Mesenchymal stem cell (in vitro differentiated cells and primary cell): ENCODE measurements at regions not wholly inside any gene's neighbourhood (a gene's known extent, or its start where the extent isn't known, plus 50 kb on each side); places are given as distances from the start of the nearest gene placed in this dataset.
"Not testable (repeated sequence)": the region's sequence is repeated elsewhere in the genome, so short reads cannot be mapped to it uniquely, and the experiment has no call there.

Experiments used
- DNase-seq: peaks from one replicate; pipeline ENCODE4 v3.0.0-alpha.2; 2013
- H2AFZ ChIP-seq: one replicate; pipeline ENCODE4 v1.6.1; 2013; ENCODE audit warnings: low read depth, mild to moderate bottlenecking, control low read depth, inconsistent platforms, low read length, moderate library complexity
- H2AK5ac ChIP-seq: 2 replicates; pipeline ENCODE4 v1.6.1; 2013; ENCODE audit warnings: low read length, moderate library complexity, mild to moderate bottlenecking, inconsistent platforms; ENCODE audit not compliant: severe bottlenecking
- H2BK120ac ChIP-seq: one replicate; pipeline ENCODE4 v1.6.1; 2013; ENCODE audit warnings: low read depth, mild to moderate bottlenecking, inconsistent platforms, low read length, moderate library complexity
- H2BK12ac ChIP-seq, 2 experiments: one replicate each; pipeline ENCODE4 v1.6.1; 2013; ENCODE audit warnings: inconsistent platforms in 2 of 2, low read length in 2 of 2, mild to moderate bottlenecking in 2 of 2, moderate library complexity in 2 of 2, control low read depth in 1 of 2
- H2BK15ac ChIP-seq: one replicate; pipeline ENCODE4 v1.6.1; 2013; ENCODE audit warnings: mild to moderate bottlenecking, low read depth, inconsistent platforms; ENCODE audit not compliant: poor library complexity, severe bottlenecking
- H2BK5ac ChIP-seq: 2 replicates; pipeline ENCODE4 v1.6.1; 2013; ENCODE audit warnings: low read depth, mild to moderate bottlenecking, low read length, control low read depth, inconsistent platforms; ENCODE audit not compliant: poor library complexity, severe bottlenecking
- H3K14ac ChIP-seq, 2 experiments: one replicate each; pipeline ENCODE4 v1.6.1; 2013; ENCODE audit warnings: inconsistent platforms in 2 of 2, low read length in 2 of 2, control low read depth in 1 of 2, mild to moderate bottlenecking in 1 of 2, moderate library complexity in 1 of 2
- H3K18ac ChIP-seq, 2 experiments: one replicate each; pipeline ENCODE4 v1.6.1; 2013; ENCODE audit warnings: inconsistent platforms in 2 of 2, low read length in 2 of 2, control low read depth in 1 of 2, low read depth in 1 of 2, mild to moderate bottlenecking in 1 of 2
- H3K23ac ChIP-seq, 2 experiments: one replicate each; pipeline ENCODE4 v1.6.1; 2013; ENCODE audit warnings: inconsistent platforms in 2 of 2, low read length in 2 of 2, mild to moderate bottlenecking in 2 of 2, moderate library complexity in 2 of 2, control low read depth in 1 of 2
- H3K27ac ChIP-seq: 2 replicates; pipeline ENCODE4 v1.5.1; 2013; ENCODE audit warnings: mild to moderate bottlenecking, moderate library complexity, low read length, control low read depth, inconsistent platforms; ENCODE audit not compliant: poor library complexity, severe bottlenecking
- H3K27me3 ChIP-seq, 2 experiments: 2 replicates each; pipeline versions ENCODE4 v1.6.1 to v1.7.0; 2013; ENCODE audit warnings: low read length in 2 of 2, mild to moderate bottlenecking in 2 of 2, moderate library complexity in 2 of 2, control low read depth in 1 of 2, inconsistent platforms in 1 of 2; ENCODE audit not compliant: control insufficient read depth in 1 of 2, insufficient read depth in 1 of 2
- H3K36me3 ChIP-seq, 2 experiments: 2 replicates each; pipeline versions ENCODE4 v1.6.1 to v1.7.0; 2013; ENCODE audit warnings: low read length in 2 of 2, control low read depth in 1 of 2, inconsistent platforms in 1 of 2, low read depth in 1 of 2, mild to moderate bottlenecking in 1 of 2; ENCODE audit not compliant: insufficient read depth in 2 of 2, control insufficient read depth in 1 of 2
- H3K4ac ChIP-seq, 2 experiments: one replicate each; pipeline ENCODE4 v1.6.1; 2013; ENCODE audit warnings: inconsistent platforms in 2 of 2, low read length in 2 of 2, mild to moderate bottlenecking in 2 of 2, moderate library complexity in 2 of 2, control low read depth in 1 of 2, low read depth in 1 of 2
- H3K4me1 ChIP-seq: 2 replicates; pipeline ENCODE4 v1.6.1; 2013; ENCODE audit warnings: low read depth, low read length, control low read depth; ENCODE audit not compliant: control insufficient read depth, insufficient read depth
- H3K4me2 ChIP-seq: 2 replicates; pipeline ENCODE4 v1.6.1; 2013; ENCODE audit warnings: low read length, mild to moderate bottlenecking, inconsistent platforms; ENCODE audit not compliant: poor library complexity, severe bottlenecking
- H3K4me3 ChIP-seq, 2 experiments: 2 replicates each; pipeline versions ENCODE4 v1.5.1 to v1.7.0; 2013; ENCODE audit warnings: low read length in 2 of 2, mild to moderate bottlenecking in 2 of 2, control low read depth in 1 of 2, low read depth in 1 of 2; ENCODE audit not compliant: insufficient read depth in 1 of 2
- H3K79me1 ChIP-seq: replicated peaks from 2 replicates; pipeline ENCODE4 v1.6.1; 2013; ENCODE audit warnings: mild to moderate bottlenecking, control low read depth, low read length, inconsistent platforms; ENCODE audit not compliant: poor library complexity, severe bottlenecking
- H3K9ac ChIP-seq: 2 replicates; pipeline ENCODE4 v1.7.0; 2013; ENCODE audit warnings: mild to moderate bottlenecking, low read length, moderate library complexity
- H3K9me3 ChIP-seq: 2 replicates; pipeline ENCODE4 v1.7.0; 2013; ENCODE audit warnings: mild to moderate bottlenecking, low read length; ENCODE audit not compliant: control insufficient read depth
- H4K8ac ChIP-seq: one replicate; pipeline ENCODE4 v1.6.1; 2013; ENCODE audit warnings: inconsistent platforms, mild to moderate bottlenecking, low read length, moderate library complexity
- H4K91ac ChIP-seq: one replicate; pipeline ENCODE4 v1.6.1; 2013; ENCODE audit warnings: mild to moderate bottlenecking, low read length, inconsistent platforms
- WGBS: methylation state at CpG from one replicate; pipeline ENCODE4 v1.1.7; 2013; ENCODE audit warnings: mixed read lengths; 5-methylcytosine and 5-hydroxymethylcytosine counted together

GRCh38 chr5:87576306-87576705, 163.6 kb upstream of the CCNH start:
- H3K9me3 ChIP-seq: not testable (repeated sequence)

GRCh38 chr5:87574106-87574505, 161.4 kb upstream of the CCNH start:
- Histone ChIP-seq H2BK120ac (no peak overlapping the region), H2AFZ (no peak overlapping the region), H3K27ac (no peak overlapping the region), H3K4me2 (no peak overlapping the region), H2BK15ac (no peak overlapping the region), H3K4me1 (no peaks in the 10 kb centered on the region), H3K27me3 (no peaks in the 10 kb centered on the region), H3K23ac (no peak overlapping the region), H3K79me1 (no peaks in the 10 kb centered on the region), H3K4me3 (no peak overlapping the region), H2BK12ac (no peak overlapping the region), H4K91ac (no peak overlapping the region), H2BK5ac (no peak overlapping the region), H2AK5ac (no peak overlapping the region), H3K36me3 (no peaks in the 10 kb centered on the region), H3K9me3 (no peaks in the 10 kb centered on the region), H3K18ac (no peak overlapping the region), H3K4ac (no peak overlapping the region), H3K14ac (no peak overlapping the region), H3K9ac (no peak overlapping the region), H4K8ac (no peak overlapping the region)
- no CpG with 5 or more reads among the region's 1 CpG for WGBS
- no peak for DNase-seq

More at GRCh38 chr5:87576306-87576705, 163.6 kb upstream of the CCNH start:
- not testable (repeated sequence) for H3K36me3 ChIP-seq, H3K9ac ChIP-seq, H3K79me1 ChIP-seq, H2BK15ac ChIP-seq, H4K8ac ChIP-seq, H2BK120ac ChIP-seq, H2BK12ac ChIP-seq, H3K14ac ChIP-seq, H2AFZ ChIP-seq, DNase-seq, H4K91ac ChIP-seq, H3K4me1 ChIP-seq, H3K4ac ChIP-seq, H2BK5ac ChIP-seq, H3K4me3 ChIP-seq, H2AK5ac ChIP-seq, H3K27ac ChIP-seq, H3K27me3 ChIP-seq, H3K18ac ChIP-seq, H3K23ac ChIP-seq, H3K4me2 ChIP-seq
- 76% methylated on average over 4 of the region's 4 CpGs for WGBS

- Histone ChIP-seq H4K8ac (no peak overlapping the region), H3K36me3 (no peaks in the 10 kb centered on the region), H3K4me3 (no peak overlapping the region), H2BK12ac (no peak overlapping the region), H2BK120ac (no peak overlapping the region), H4K91ac (no peak overlapping the region), H3K18ac (no peak overlapping the region), H3K4me2 (no peak overlapping the region), H2BK15ac (no peak overlapping the region), H3K14ac (no peak overlapping the region), H3K9me3 (no peaks in the 10 kb centered on the region), H3K23ac (no peak overlapping the region), H3K27me3 (no peaks in the 10 kb centered on the region), H3K27ac (no peak overlapping the region), H3K4me1 (no peaks in the 10 kb centered on the region), H2AFZ (no peak overlapping the region), H2AK5ac (no peak overlapping the region), H3K9ac (no peak overlapping the region), H2BK5ac (no peak overlapping the region), H3K4ac (no peak overlapping the region), H3K79me1 (no peaks in the 10 kb centered on the region)
- WGBS: 93% methylated on average over 8 of the region's 8 CpGs
- no peak for DNase-seq
Measured at GRCh38 chr5:87572611-87573010, 159.9 kb upstream of the CCNH start.

GRCh38 chr5:87572090-87572489, 159.4 kb upstream of the CCNH start:
- no peak overlapping the region for H2AK5ac ChIP-seq
- no peak overlapping the region for H3K9ac ChIP-seq
- no peaks in the 10 kb centered on the region for H3K27me3 ChIP-seq
- no peak overlapping the region for H2BK120ac ChIP-seq
- H4K8ac ChIP-seq: no peak overlapping the region
- H2AFZ ChIP-seq: no peak overlapping the region
- H2BK12ac ChIP-seq: no peak overlapping the region
- H3K4ac ChIP-seq: no peak overlapping the region
- H4K91ac ChIP-seq: no peak overlapping the region
- H2BK15ac ChIP-seq: no peak overlapping the region
- H3K18ac ChIP-seq: no peak overlapping the region
- no peaks in the 10 kb centered on the region for H3K9me3 ChIP-seq
- no peaks in the 10 kb centered on the region for H3K79me1 ChIP-seq
- no peaks in the 10 kb centered on the region for H3K4me1 ChIP-seq
- H3K14ac ChIP-seq: no peak overlapping the region
- DNase-seq: no peak
- no peak overlapping the region for H3K4me3 ChIP-seq
- 72% methylated on average over 2 of the region's 2 CpGs for WGBS
- H3K23ac ChIP-seq: no peak overlapping the region
- no peak overlapping the region for H3K4me2 ChIP-seq
- H3K36me3 ChIP-seq: no peaks in the 10 kb centered on the region
- H3K27ac ChIP-seq: no peak overlapping the region
- H2BK5ac ChIP-seq: no peak overlapping the region
